OCI-LY7 (cell line): ENCODE measurements at regions not wholly inside any gene's neighbourhood (a gene's known extent, or its start where the extent isn't known, plus 50 kb on each side); places are given as distances from the start of the nearest gene placed in this dataset.

Source experiments
- BruUV-seq: library from RNA; stranded (reverse); fragments of 400-500 nt; replicated peaks from 2 replicates; lab custom pipeline; 2021; lab: Mats Ljungman, UMichigan
- CTCF ChIA-PET: fragments of 300-600 bp; sonication (Branson Sonifier 250); formaldehyde crosslinking; loops from one replicate; lab custom pipeline; 2022; ENCODE audit warnings: antibody characterized with exemption; ENCODE audit not compliant: unreplicated experiment; lab: Charles Lee
- POLR2A ChIA-PET: fragments of 300-600 bp; sonication (Branson Sonifier 250); formaldehyde crosslinking; loops from one replicate; lab custom pipeline; 2022; ENCODE audit warnings: antibody characterized with exemption; lab: Charles Lee
- DNase-seq: peaks from one replicate; pipeline ENCODE4 v3.0.0-alpha.2; 2015; ENCODE audit warnings: low spot score
- H2AFZ ChIP-seq: fragments of 200-600 bp; sonication (generic), shearing (Covaris generic); 2 replicates; pipeline ENCODE4 v1.6.1; 2014; ENCODE audit warnings: mild to moderate bottlenecking, antibody characterized with exemption, low read length, moderate library complexity
- H3K27ac ChIP-seq: fragments of 200-600 bp; sonication (generic); 2 replicates; pipeline ENCODE4 v1.5.1; 2014; ENCODE audit warnings: mixed run types, low read depth, mild to moderate bottlenecking, moderate library complexity, low read length, inconsistent platforms; ENCODE audit not compliant: poor library complexity, severe bottlenecking
- H3K36me3 ChIP-seq: fragments of 200-600 bp; sonication (generic); 2 replicates; pipeline ENCODE4 v1.6.1; 2014; ENCODE audit warnings: mild to moderate bottlenecking, antibody characterized with exemption, low read length, moderate library complexity, mixed read lengths; ENCODE audit not compliant: insufficient read depth
- H3K4me1 ChIP-seq: fragments of 200-600 bp; sonication (generic); 2 replicates; pipeline ENCODE4 v1.5.1; 2014; ENCODE audit warnings: mild to moderate bottlenecking, low read length; ENCODE audit not compliant: insufficient read depth, poor library complexity, severe bottlenecking
- H3K4me2 ChIP-seq: fragments of 200-600 bp; sonication (generic); 2 replicates; pipeline ENCODE4 v1.6.1; 2014; ENCODE audit warnings: mild to moderate bottlenecking, low read length
- H3K4me3 ChIP-seq: fragments of 200-600 bp; sonication (generic); 2 replicates; pipeline ENCODE4 v1.5.1; 2014; ENCODE audit warnings: mild to moderate bottlenecking, low read depth, low read length; ENCODE audit not compliant: poor library complexity, severe bottlenecking
- H3K79me2 ChIP-seq: fragments of 200-600 bp; sonication (generic); 2 replicates; pipeline ENCODE4 v1.6.1; 2016; ENCODE audit warnings: low read depth, mild to moderate bottlenecking, low read length, moderate library complexity, mixed read lengths; ENCODE audit not compliant: insufficient read depth
- H3K9me2 ChIP-seq: fragments of 200-600 bp; sonication (generic); 2 replicates; pipeline ENCODE4 v1.6.1; 2016; ENCODE audit warnings: mild to moderate bottlenecking, low read length, mixed read lengths; ENCODE audit not compliant: insufficient read depth
- H3K9me3 ChIP-seq: fragments of 200-600 bp; sonication (generic); 2 replicates; pipeline ENCODE4 v1.6.1; 2014; ENCODE audit warnings: mild to moderate bottlenecking, mixed run types, low read length, mixed read lengths
- H4K20me1 ChIP-seq: fragments of 200-600 bp; sonication (generic); 2 replicates; pipeline ENCODE4 v1.6.1; 2014; ENCODE audit warnings: mild to moderate bottlenecking, antibody characterized with exemption, low read length, moderate library complexity, mixed read lengths; ENCODE audit not compliant: insufficient read depth
- CTCF ChIP-seq: fragments of 200-600 bp; sonication (generic); conservative IDR thresholded peaks from 2 replicates; pipeline ENCODE4 v1.5.1; 2014; ENCODE audit warnings: mild to moderate bottlenecking, antibody characterized with exemption, low read length, moderate library complexity, mixed read lengths
- EZH2phosphoT487 ChIP-seq: fragments of 200-600 bp; sonication (generic); IDR thresholded peaks from 2 replicates; pipeline ENCODE4 v1.6.1; 2018; ENCODE audit warnings: low read depth, borderline replicate concordance, mild to moderate bottlenecking, mixed run types, antibody characterized with exemption, low read length, moderate library complexity, mixed read lengths
- intact Hi-C: fragments of 100-400 bp; cut with micrococcal nuclease; formaldehyde crosslinking; loops from one replicate; pipeline ENCODE4 v1.10.0; 2022; ENCODE audit not compliant: unreplicated experiment

GRCh38 chr7:68936471-68937035, 661.7 kb upstream of the AUTS2 start:
- no peaks in the 10 kb centered on the region for H3K4me1 ChIP-seq
- no peak overlapping the region for H3K4me2 ChIP-seq
- no peaks in the 10 kb centered on the region for H3K9me3 ChIP-seq
- no peaks in the 10 kb centered on the region for H3K79me2 ChIP-seq
- no peaks in the 10 kb centered on the region for H3K9me2 ChIP-seq
- DNase-seq: no peak
- TF ChIP-seq CTCF (no peak), EZH2phosphoT487 (no peak)
- BruUV-seq: no TSS peak
- ChIA-PET CTCF (no interaction called here), POLR2A (interaction anchor here (1.2 kb wide), 1 partner anchor 24 kb away, joined by 3 read pairs; no protein-coding TSS in a partner anchor)
- H4K20me1 ChIP-seq: no peaks in the 10 kb centered on the region
- H2AFZ ChIP-seq: no peak overlapping the region
- intact Hi-C loops: no loop called here
- no peaks in the 10 kb centered on the region for H3K36me3 ChIP-seq
- H3K4me3 ChIP-seq: no peak overlapping the region
- H3K27ac ChIP-seq: no peak overlapping the region

GRCh38 chr7:68938151-68938550, 660.1 kb upstream of the AUTS2 start:
- CTCF ChIA-PET: no interaction called here
- intact Hi-C loops: no loop called here
- no peaks in the 10 kb centered on the region for H3K4me1 ChIP-seq

More at GRCh38 chr7:68938151-68938550, 660.1 kb upstream of the AUTS2 start:
- Histone ChIP-seq H3K79me2 (no peaks in the 10 kb centered on the region), H3K27ac (no peak overlapping the region), H3K9me3 (no peaks in the 10 kb centered on the region), H3K4me2 (no peak overlapping the region), H4K20me1 (no peaks in the 10 kb centered on the region), H3K9me2 (no peaks in the 10 kb centered on the region), H2AFZ (no peak overlapping the region), H3K4me3 (no peak overlapping the region), H3K36me3 (no peaks in the 10 kb centered on the region)
- POLR2A ChIA-PET: interaction anchor here (0.6 kb wide), 1 partner anchor 771 kb away, joined by 3 read pairs; no protein-coding TSS in a partner anchor
- DNase-seq: no peak
- BruUV-seq: no TSS peak
- no peak for TF ChIP-seq EZH2phosphoT487
- TF ChIP-seq CTCF: no peak
